NCI-H1694 (cell line): ENCODE measurements at regions not wholly inside any gene's neighbourhood (a gene's known extent, or its start where the extent isn't known, plus 50 kb on each side); places are given as distances from the start of the nearest gene placed in this dataset.
"Not testable (repeated sequence)": the region's sequence is repeated elsewhere in the genome, so short reads cannot be mapped to it uniquely, and the experiment has no call there.

Experiments used
- DNase-seq: peaks from one replicate; lab custom pipeline; 2025; lab: John Stamatoyannopoulos, UW

- no peak for DNase-seq
These were observed 164.0 kb upstream of the NRP1 start for GRCh38 chr10:33498391-33498891.

GRCh38 chr10:33497338-33497737 is 162.9 kb upstream of the NRP1 start:
- DNase-seq: no peak

GRCh38 chr10:33496096-33496495 is 161.6 kb upstream of the NRP1 start:
- no peak for DNase-seq

- DNase-seq: no peak
These were observed 160.3 kb upstream of the NRP1 start for GRCh38 chr10:33494694-33495265.

- DNase-seq: no peak
These were observed 159.5 kb upstream of the NRP1 start for GRCh38 chr10:33493978-33494377.

GRCh38 chr10:33493497-33493896 is 159.0 kb upstream of the NRP1 start:
- no peak for DNase-seq

GRCh38 chr10:33492701-33493345 is 158.4 kb upstream of the NRP1 start:
- DNase-seq: no peak

- DNase-seq: no peak
These were observed 155.2 kb upstream of the NRP1 start for GRCh38 chr10:33489501-33490176.

GRCh38 chr10:33487014-33487776 is 152.7 kb upstream of the NRP1 start:
- DNase-seq: no peak

GRCh38 chr10:33485276-33485675 is 150.8 kb upstream of the NRP1 start:
- DNase-seq: no peak

- DNase-seq: no peak
These were observed 150.3 kb upstream of the NRP1 start for GRCh38 chr10:33484787-33485186.

GRCh38 chr10:33483816-33484190 is 149.3 kb upstream of the NRP1 start:
- peak; percentile 13 for DNase-seq

GRCh38 chr10:33483124-33483815 is 148.8 kb upstream of the NRP1 start:
- no peak for DNase-seq

- DNase-seq: no peak
These were observed 148.0 kb upstream of the NRP1 start for GRCh38 chr10:33482486-33482885.

- no peak for DNase-seq
These were observed 146.7 kb upstream of the NRP1 start for GRCh38 chr10:33481184-33481583.

GRCh38 chr10:33480417-33480816 is 145.9 kb upstream of the NRP1 start:
- not testable (repeated sequence) for DNase-seq

GRCh38 chr10:33478675-33479125 is 144.2 kb upstream of the NRP1 start:
- DNase-seq: no peak

GRCh38 chr10:33478089-33478674 is 143.7 kb upstream of the NRP1 start:
- no peak for DNase-seq

GRCh38 chr10:33477291-33478088 is 143.0 kb upstream of the NRP1 start:
- DNase-seq: no peak

- DNase-seq: no peak
These were observed 142.3 kb upstream of the NRP1 start for GRCh38 chr10:33476757-33477273.
